ENCODE measurements at regions not wholly inside any gene's neighbourhood (a gene's known extent, or its start where the extent isn't known, plus 50 kb on each side); places are given as distances from the start of the nearest gene placed in this dataset.

GRCh38 chr11:13220148-13220547 lies 57.4 kb upstream of the BMAL1 start:
- TF ChIP-seq CTCF (IDR thresholded peaks at IDR 0.05) (no peak), POLR2A (IDR thresholded peaks at IDR 0.05) (no peak)
